ENCODE measurements at regions not wholly inside any gene's neighbourhood (a gene's known extent, or its start where the extent isn't known, plus 50 kb on each side); places are given as distances from the start of the nearest gene placed in this dataset.
"Not testable (repeated sequence)": the region's sequence is repeated elsewhere in the genome, so short reads cannot be mapped to it uniquely, and the experiment has no call there.

GRCh38 chr2:87658976-87659375 is 88.9 kb upstream of the PLGLB2 start:
- DNase-seq, result not testable (repeated sequence)

GRCh38 chr2:87660164-87660563 is 87.7 kb upstream of the PLGLB2 start:
- DNase-seq, result not testable (repeated sequence)

GRCh38 chr2:87662316-87663290 is 85.3 kb upstream of the PLGLB2 start:
- not testable (repeated sequence) for DNase-seq

GRCh38 chr2:87663347-87663746 is 84.5 kb upstream of the PLGLB2 start:
- DNase-seq, result not testable (repeated sequence)

GRCh38 chr2:87667027-87667426 is 80.9 kb upstream of the PLGLB2 start:
- not testable (repeated sequence) for DNase-seq

GRCh38 chr2:87668361-87668760 is 79.5 kb upstream of the PLGLB2 start:
- not testable (repeated sequence) for DNase-seq

- DNase-seq, result not testable (repeated sequence)
Observed at GRCh38 chr2:87669633-87670231, 78.2 kb upstream of the PLGLB2 start.

GRCh38 chr2:87672404-87672803 is 75.5 kb upstream of the PLGLB2 start:
- not testable (repeated sequence) for DNase-seq

GRCh38 chr2:87674729-87675128 is 73.2 kb upstream of the PLGLB2 start:
- not testable (repeated sequence) for DNase-seq

- not testable (repeated sequence) for DNase-seq
Observed at GRCh38 chr2:87675487-87675886, 72.4 kb upstream of the PLGLB2 start.

GRCh38 chr2:87677421-87677923 is 70.4 kb upstream of the PLGLB2 start:
- not testable (repeated sequence) for DNase-seq

- not testable (repeated sequence) for DNase-seq
Observed at GRCh38 chr2:87678742-87679173, 69.1 kb upstream of the PLGLB2 start.

- not testable (repeated sequence) for DNase-seq
Observed at GRCh38 chr2:87679950-87680349, 67.9 kb upstream of the PLGLB2 start.

GRCh38 chr2:87680691-87681090 is 67.2 kb upstream of the PLGLB2 start:
- DNase-seq, result not testable (repeated sequence)

GRCh38 chr2:87683451-87683850 is 64.4 kb upstream of the PLGLB2 start:
- peak; percentile 40 for DNase-seq

GRCh38 chr2:87683961-87684360 is 63.9 kb upstream of the PLGLB2 start:
- DNase-seq, result not testable (repeated sequence)

GRCh38 chr2:87685558-87685957 is 62.3 kb upstream of the PLGLB2 start:
- DNase-seq, result not testable (repeated sequence)

- DNase-seq, result not testable (repeated sequence)
Observed at GRCh38 chr2:87686873-87687549, 60.9 kb upstream of the PLGLB2 start.

- DNase-seq, result not testable (repeated sequence)
Observed at GRCh38 chr2:87687550-87688270, 60.2 kb upstream of the PLGLB2 start.

GRCh38 chr2:87691899-87692592 is 55.8 kb upstream of the PLGLB2 start:
- not testable (repeated sequence) for DNase-seq

- peak; percentile 5 for DNase-seq
Observed at GRCh38 chr2:87692914-87693313, 55.0 kb upstream of the PLGLB2 start.

GRCh38 chr2:87693882-87694281 is 54.0 kb upstream of the PLGLB2 start:
- not testable (repeated sequence) for DNase-seq

All from hematopoietic multipotent progenitor cell treated with erythropoietin and hydrocortisone succinate and interleukin-3 and kit ligand, for 4 days (in vitro differentiated cells).